ENCODE measurements at regions not wholly inside any gene's neighbourhood (a gene's known extent, or its start where the extent isn't known, plus 50 kb on each side); places are given as distances from the start of the nearest gene placed in this dataset.

- DNase-seq, result no peak
These were observed 1096.5 kb downstream of the NR2F1-AS1 start for GRCh38 chr5:92484484-92484883.

- DNase-seq, result no peak
These were observed 1090.0 kb upstream of the ARRDC3 start for GRCh38 chr5:92472981-92473566.

GRCh38 chr5:92471861-92472260, 1088.7 kb upstream of the ARRDC3 start:
- DNase-seq, result no peak

GRCh38 chr5:92470770-92471169, 1087.7 kb upstream of the ARRDC3 start:
- no peak for DNase-seq

GRCh38 chr5:92468295-92468694, 1085.2 kb upstream of the ARRDC3 start:
- DNase-seq, result no peak

GRCh38 chr5:92467695-92468094, 1084.6 kb upstream of the ARRDC3 start:
- no peak for DNase-seq

- DNase-seq, result no peak
These were observed 1077.4 kb upstream of the ARRDC3 start for GRCh38 chr5:92460505-92460904.

- DNase-seq, result no peak
These were observed 1076.5 kb upstream of the ARRDC3 start for GRCh38 chr5:92459654-92460053.

- no peak for DNase-seq
These were observed 1071.9 kb upstream of the ARRDC3 start for GRCh38 chr5:92455011-92455410.

GRCh38 chr5:92444888-92445287, 1061.8 kb upstream of the ARRDC3 start:
- DNase-seq, result no peak

GRCh38 chr5:92435781-92436180, 1052.7 kb upstream of the ARRDC3 start:
- no peak for DNase-seq

GRCh38 chr5:92429646-92430045, 1046.5 kb upstream of the ARRDC3 start:
- no peak for DNase-seq

GRCh38 chr5:92428415-92428814, 1045.3 kb upstream of the ARRDC3 start:
- no peak for DNase-seq

GRCh38 chr5:92424785-92425426, 1041.8 kb upstream of the ARRDC3 start:
- no peak for DNase-seq

GRCh38 chr5:92421942-92422341, 1038.8 kb upstream of the ARRDC3 start:
- no peak for DNase-seq

GRCh38 chr5:92421196-92421595, 1038.1 kb upstream of the ARRDC3 start:
- DNase-seq, result no peak

GRCh38 chr5:92419261-92419660, 1036.1 kb upstream of the ARRDC3 start:
- DNase-seq, result no peak

GRCh38 chr5:92418341-92418740, 1035.2 kb upstream of the ARRDC3 start:
- no peak for DNase-seq

- DNase-seq, result no peak
These were observed 1026.0 kb upstream of the ARRDC3 start for GRCh38 chr5:92409134-92409533.

- no peak for DNase-seq
These were observed 1020.0 kb upstream of the ARRDC3 start for GRCh38 chr5:92402956-92403702.

GRCh38 chr5:92402045-92402444, 1018.9 kb upstream of the ARRDC3 start:
- no peak for DNase-seq

GRCh38 chr5:92401492-92401891, 1018.4 kb upstream of the ARRDC3 start:
- no peak for DNase-seq

GRCh38 chr5:92394936-92395335, 1011.8 kb upstream of the ARRDC3 start:
- DNase-seq, result no peak

GRCh38 chr5:92390657-92391056, 1007.5 kb upstream of the ARRDC3 start:
- no peak for DNase-seq
